ENCODE measurements at regions not wholly inside any gene's neighbourhood (a gene's known extent, or its start where the extent isn't known, plus 50 kb on each side); places are given as distances from the start of the nearest gene placed in this dataset.
"Not testable (repeated sequence)": the region's sequence is repeated elsewhere in the genome, so short reads cannot be mapped to it uniquely, and the experiment has no call there.

GRCh38 chrY:21034151-21035061 lies 278.5 kb downstream of the RPS4Y2 start:
- no peak for ATAC-seq

GRCh38 chrY:21037398-21037797 lies 281.5 kb downstream of the RPS4Y2 start:
- ATAC-seq; intact Hi-C loops (cut with DNase I); H3K36me3 ChIP-seq; DNase-seq; H3K27me3 ChIP-seq (ENCODE audit: low read depth); H3K9me3 ChIP-seq; H3K4me3 ChIP-seq; H3K27ac ChIP-seq; H3K4me1 ChIP-seq: not testable (repeated sequence)

More at GRCh38 chrY:21034151-21035061, 278.5 kb downstream of the RPS4Y2 start:
- Histone ChIP-seq H3K4me1 (no peaks in the 10 kb centered on the region), H3K4me3 (no peak overlapping the region), H3K9me3 (no peaks in the 10 kb centered on the region), H3K27ac (no peak overlapping the region), H3K36me3 (no peaks in the 10 kb centered on the region), H3K27me3 (ENCODE audit: low read depth) (no peaks in the 10 kb centered on the region)
- DNase-seq: no peak
- no peak for TF ChIP-seq CTCF (IDR thresholded peaks at IDR 0.05)
- intact Hi-C loops (cut with DNase I): no loop called here

- TF ChIP-seq CTCF (IDR thresholded peaks at IDR 0.05): no peak
- Histone ChIP-seq H3K4me3 (no peak overlapping the region), H3K4me1 (no peaks in the 10 kb centered on the region), H3K27me3 (ENCODE audit: low read depth) (no peaks in the 10 kb centered on the region), H3K9me3 (no peaks in the 10 kb centered on the region), H3K27ac (no peak overlapping the region), H3K36me3 (no peaks in the 10 kb centered on the region)
- ATAC-seq (no peak), DNase-seq (no peak)
- intact Hi-C loops (cut with DNase I): no loop called here
These were observed 283.9 kb downstream of the RPS4Y2 start for GRCh38 chrY:21039811-21040210.

GRCh38 chrY:21040711-21041110 lies 284.8 kb downstream of the RPS4Y2 start:
- intact Hi-C loops (cut with DNase I); H3K36me3 ChIP-seq; H3K4me3 ChIP-seq; H3K9me3 ChIP-seq; H3K27ac ChIP-seq; DNase-seq; ATAC-seq; H3K4me1 ChIP-seq; H3K27me3 ChIP-seq (ENCODE audit: low read depth): not testable (repeated sequence)

GRCh38 chrY:21073079-21073478 lies 317.2 kb downstream of the RPS4Y2 start:
- Histone ChIP-seq H3K4me1 (no peaks in the 10 kb centered on the region), H3K27ac (no peak overlapping the region), H3K27me3 (ENCODE audit: low read depth) (no peaks in the 10 kb centered on the region), H3K4me3 (no peak overlapping the region), H3K9me3 (no peaks in the 10 kb centered on the region), H3K36me3 (no peaks in the 10 kb centered on the region)
- no peak for TF ChIP-seq CTCF (IDR thresholded peaks at IDR 0.05)
- ATAC-seq (no peak), DNase-seq (no peak)
- intact Hi-C loops (cut with DNase I): no loop called here

GRCh38 chrY:21073641-21074260 lies 317.8 kb downstream of the RPS4Y2 start:
- intact Hi-C loops (cut with DNase I): no loop called here
- no peak overlapping the region for H3K27ac ChIP-seq
- H3K36me3 ChIP-seq: no peaks in the 10 kb centered on the region
- H3K9me3 ChIP-seq: no peaks in the 10 kb centered on the region
- no peak overlapping the region for H3K4me3 ChIP-seq
- H3K27me3 ChIP-seq (ENCODE audit: low read depth): no peaks in the 10 kb centered on the region
- ATAC-seq: peak in 1 of 2 donors; percentile 50
- no peak for TF ChIP-seq CTCF (IDR thresholded peaks at IDR 0.05)
- no peak for DNase-seq
- no peaks in the 10 kb centered on the region for H3K4me1 ChIP-seq

Measured in lower lobe of right lung (tissue), 2 donors.